A549 (cell line): ENCODE measurements at regions not wholly inside any gene's neighbourhood (a gene's known extent, or its start where the extent isn't known, plus 50 kb on each side); places are given as distances from the start of the nearest gene placed in this dataset.
A peak's percentile ranks its signal among the peaks of the same experiment; 100 is the strongest.

Experiments used
- ATAC-seq, 2 experiments: fragments of 200-7000 bp in 1 of 2; fragments of >200 bp in 1 of 2; cut with Nextera tagmentation in 1 of 2; cut with Tn5 transposase in 1 of 2; 3 replicates each; pipeline versions ENCODE4 v1.8.0 to v1.9.1; 2018 to 2020; ENCODE audit warnings: mild to moderate bottlenecking in 1 of 2, moderate library complexity in 1 of 2
- CTCF ChIA-PET: fragments of 300-600 bp; sonication (Branson Sonifier 250); formaldehyde crosslinking; extraction: SDS; loops from one replicate; lab custom pipeline; 2021; ENCODE audit warnings: antibody characterized with exemption, inconsistent platforms; lab: Yijun Ruan, JAX
- POLR2A ChIA-PET: fragments of 350-600 bp; formaldehyde crosslinking; extraction: SDS; loops from one replicate; lab custom pipeline; 2021; ENCODE audit warnings: antibody characterized with exemption, inconsistent platforms; lab: Yijun Ruan, JAX
- DNase-seq, 2 experiments: peaks; one replicate each; pipeline versions ENCODE4 v3.0.0 to v3.0.0-alpha.2; 2011 to 2016; ENCODE audit warnings: low read depth in 1 of 2, low spot score in 1 of 2
- FAIRE-seq: peaks from 2 replicates; lab custom pipeline; 2011; peaks lifted over from hg19 to GRCh38; lab: Jason Lieb, UNC
- H3K27ac ChIP-seq, 2 experiments: fragments of >200 bp; sonication (Bioruptor Twin); formaldehyde crosslinking; 3 replicates each; pipeline ENCODE4 v1.5.1; 2016 to 2017
- H3K4me1 ChIP-seq: fragments of >200 bp; sonication (Bioruptor Twin); formaldehyde crosslinking; 3 replicates; pipeline ENCODE4 v1.6.1; 2016
- H3K4me2 ChIP-seq: fragments of >200 bp; sonication (Bioruptor Twin); formaldehyde crosslinking; 3 replicates; pipeline ENCODE4 v1.6.1; 2016
- H3K4me3 ChIP-seq: fragments of >200 bp; sonication (Bioruptor Twin); formaldehyde crosslinking; 3 replicates; pipeline ENCODE4 v1.5.1; 2016
- H3K9me3 ChIP-seq: fragments of >200 bp; sonication (Bioruptor Twin); formaldehyde crosslinking; 3 replicates; pipeline ENCODE4 v1.6.1; 2016
- BHLHE40 ChIP-seq: IDR thresholded peaks from 2 replicates; pipeline ENCODE4 v1.6.1; 2012; ENCODE audit warnings: low read depth, low read length, inconsistent platforms
- CBX8 ChIP-seq: fragments of 200-600 bp; sonication (generic); IDR thresholded peaks from 2 replicates; pipeline ENCODE4 v1.6.1; 2016
- CHD2 ChIP-seq: fragments of 150-350 bp; IDR thresholded peaks from 2 replicates; pipeline ENCODE4 v1.6.1; 2014; ENCODE audit warnings: low read length; ENCODE audit not compliant: partially characterized antibody
- CHD4 ChIP-seq: fragments of 200-600 bp; sonication (generic); IDR thresholded peaks from 2 replicates; pipeline ENCODE4 v1.6.1; 2016; ENCODE audit warnings: antibody characterized with exemption, mild to moderate bottlenecking, borderline replicate concordance
- EHF ChIP-seq: fragments of 250-450 bp; sonication (Bioruptor Pico); IDR thresholded peaks from 2 replicates; pipeline ENCODE4 v1.5.0; 2020; ENCODE audit warnings: mild to moderate bottlenecking
- FOSL2 ChIP-seq, 2 experiments: fragments of 450-650 bp in 1 of 2; fragments of >200 bp in 1 of 2; sonication (Bioruptor Twin) in 1 of 2; formaldehyde crosslinking; IDR thresholded peaks; 2 replicates each; pipeline versions ENCODE4 v1.5.0 to v1.6.1; 2016 to 2020; ENCODE audit warnings: mild to moderate bottlenecking in 1 of 2, moderate library complexity in 1 of 2
- HDAC2 ChIP-seq: fragments of 200-600 bp; sonication (generic); IDR thresholded peaks from 2 replicates; pipeline ENCODE4 v1.6.1; 2016
- HOXA7 ChIP-seq: fragments of 250-450 bp; sonication (Bioruptor Pico); IDR thresholded peaks from 2 replicates; pipeline ENCODE4 v1.5.0; 2020; ENCODE audit warnings: mild to moderate bottlenecking, moderate library complexity
- HOXB5 ChIP-seq: fragments of 250-450 bp; sonication (Bioruptor Pico); IDR thresholded peaks from 2 replicates; pipeline ENCODE4 v1.5.0; 2020; ENCODE audit warnings: mild to moderate bottlenecking, moderate library complexity
- JUNB ChIP-seq: fragments of >200 bp; sonication (Bioruptor Twin); formaldehyde crosslinking; IDR thresholded peaks from 2 replicates; pipeline ENCODE4 v1.6.1; 2016
- KDM1A ChIP-seq: fragments of 200-600 bp; sonication (generic); IDR thresholded peaks from 2 replicates; pipeline ENCODE4 v1.6.1; 2016; ENCODE audit warnings: low read depth, mild to moderate bottlenecking
- KDM5A ChIP-seq: fragments of 200-600 bp; sonication (generic); IDR thresholded peaks from 2 replicates; pipeline ENCODE4 v1.6.1; 2016; ENCODE audit warnings: antibody characterized with exemption, mild to moderate bottlenecking
- MYC ChIP-seq: IDR thresholded peaks from 2 replicates; pipeline ENCODE4 v1.6.1; 2012; ENCODE audit warnings: mild to moderate bottlenecking, inconsistent platforms, low read length, improper control_type of control experiment, borderline replicate concordance
- NPAS2 ChIP-seq: fragments of 250-450 bp; sonication (Bioruptor Pico); IDR thresholded peaks from 2 replicates; pipeline ENCODE4 v1.8.0; 2022; ENCODE audit warnings: mild to moderate bottlenecking, moderate library complexity, borderline replicate concordance
- POLR2AphosphoS2 ChIP-seq: conservative IDR thresholded peaks from 2 replicates; pipeline ENCODE4 v1.6.1; 2012; ENCODE audit warnings: low read length, improper control_type of control experiment, inconsistent platforms
- RAD21 ChIP-seq, 2 experiments: fragments of >200 bp in 1 of 2; sonication (Bioruptor Twin) in 1 of 2; formaldehyde crosslinking in 1 of 2; IDR thresholded peaks in 1 of 2; conservative IDR thresholded peaks in 1 of 2; 2 replicates in 1 of 2; 3 replicates in 1 of 2; pipeline ENCODE4 v1.6.1; 2012 to 2018; ENCODE audit warnings: inconsistent platforms in 1 of 2
- RARB ChIP-seq: fragments of 250-450 bp; sonication (Bioruptor Pico); IDR thresholded peaks from 2 replicates; pipeline ENCODE4 v1.8.0; 2021; ENCODE audit warnings: mild to moderate bottlenecking, moderate library complexity
- RFX5 ChIP-seq: fragments of 450-650 bp; IDR thresholded peaks from 2 replicates; pipeline ENCODE4 v1.7.1; 2014; ENCODE audit warnings: antibody characterized with exemption, mild to moderate bottlenecking, moderate library complexity
- TP53 ChIP-seq: fragments of 250-450 bp; sonication (Bioruptor Pico); IDR thresholded peaks from 2 replicates; pipeline ENCODE4 v1.5.0; 2021; ENCODE audit warnings: mild to moderate bottlenecking, moderate library complexity
- ZC3H11A ChIP-seq: fragments of 450-650 bp; IDR thresholded peaks from 2 replicates; pipeline ENCODE4 v1.6.1; 2014; ENCODE audit warnings: antibody characterized with exemption, mild to moderate bottlenecking
- ZFP36 ChIP-seq: fragments of 450-650 bp; IDR thresholded peaks from 2 replicates; pipeline ENCODE4 v1.6.1; 2014; ENCODE audit warnings: borderline replicate concordance; ENCODE audit not compliant: partially characterized antibody
- WGBS: methylation state at CpG from one replicate; pipeline ENCODE4 v1.1.6; 2017; ENCODE audit errors: missing lambda C conversion rate; 5-methylcytosine and 5-hydroxymethylcytosine counted together
- TF ChIP-seq, protein P1 (sequence below): fragments of 200-600 bp; sonication (generic); IDR thresholded peaks from 2 replicates; pipeline ENCODE4 v1.6.1; 2016; ENCODE audit warnings: antibody characterized with exemption, mild to moderate bottlenecking, moderate library complexity
- TF ChIP-seq, protein P2 (sequence below): IDR thresholded peaks from 2 replicates; pipeline ENCODE4 v1.6.1; 2012
- TF ChIP-seq, protein P3 (sequence below): fragments of 150-350 bp; IDR thresholded peaks from 2 replicates; pipeline ENCODE4 v1.6.1; 2014; ENCODE audit warnings: low read depth, mild to moderate bottlenecking, low read length
- TF ChIP-seq, protein P4 (sequence below): fragments of 250-450 bp; sonication (Bioruptor Pico); IDR thresholded peaks from 2 replicates; pipeline ENCODE4 v1.5.0; 2020; ENCODE audit warnings: low read depth, mild to moderate bottlenecking, moderate library complexity
- TF ChIP-seq, protein P5 (sequence below): fragments of 250-450 bp; sonication (Bioruptor Pico); IDR thresholded peaks from 2 replicates; pipeline ENCODE4 v1.5.0; 2021; ENCODE audit warnings: mild to moderate bottlenecking, moderate library complexity, borderline replicate concordance

DNA sequence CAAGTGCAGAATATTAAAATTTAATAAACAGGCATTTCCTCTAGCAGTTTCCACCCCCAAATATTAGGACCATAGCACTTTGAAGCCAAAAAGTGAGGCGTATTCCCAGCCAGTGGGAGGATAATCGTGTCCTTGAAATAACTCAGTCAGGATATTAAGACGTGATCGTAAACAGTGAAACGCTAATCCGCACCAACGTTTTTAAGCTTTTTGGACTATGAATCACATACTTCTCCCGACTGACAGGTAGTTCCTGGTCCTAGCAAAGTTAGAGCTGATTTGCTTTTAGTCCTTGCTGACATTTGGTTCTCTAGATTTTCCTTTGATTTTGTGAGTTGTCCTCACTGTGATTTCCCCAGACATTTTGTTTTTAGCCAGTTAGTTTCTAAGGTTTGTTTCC, 197.1 kb upstream of the ARHGAP20 start:
- DNase-seq (no peak), ATAC-seq (no peak), FAIRE-seq (no peak)

DNA sequence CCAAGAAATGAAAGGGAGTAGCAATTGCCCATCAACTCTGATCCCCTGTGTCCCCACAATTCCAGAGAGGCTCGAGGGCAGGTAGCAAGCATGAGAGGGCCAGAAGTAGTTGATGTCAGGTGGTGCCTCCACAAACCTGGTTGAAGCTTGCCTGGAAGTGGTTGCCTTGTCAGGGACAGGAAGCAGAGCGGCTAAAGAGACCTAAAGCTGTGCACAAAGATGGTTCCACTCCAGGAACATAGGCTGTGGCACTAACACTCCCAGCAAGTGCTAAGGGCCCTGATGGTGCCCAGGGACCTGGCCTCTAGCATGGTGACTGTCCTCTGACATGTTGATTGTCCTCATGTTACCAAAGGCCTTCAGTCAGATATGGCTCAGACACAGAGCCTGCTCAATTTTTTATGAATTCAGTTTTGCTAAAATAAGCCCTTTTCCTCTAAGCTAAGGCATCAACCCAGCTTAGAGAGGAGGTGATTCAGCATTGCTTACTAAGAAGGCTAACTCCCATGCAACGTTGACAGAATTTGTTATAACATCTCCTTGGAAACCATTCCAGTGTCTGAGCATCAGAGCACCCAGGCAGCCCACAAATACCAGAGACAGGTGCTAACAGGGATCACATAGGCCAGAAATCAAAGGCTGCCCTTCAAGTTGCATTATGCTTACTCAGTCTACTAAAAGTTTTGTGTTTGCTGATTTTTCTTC, 196.3 kb upstream of the ARHGAP20 start:
- TF ChIP-seq RARB (CRISPR knock-in tag) (no peak), CBX8 (no peak), HDAC2 (no peak), CHD2 (no peak), HOXA7 (CRISPR knock-in tag) (no peak), NPAS2 (CRISPR knock-in tag) (no peak), KDM5A (no peak), EHF (CRISPR knock-in tag) (no peak), JUNB (no peak), ZFP36 (no peak), HOXB5 (CRISPR knock-in tag) (no peak), TP53 (CRISPR knock-in tag) (no peak), BHLHE40 (no peak), RAD21 (conservative IDR thresholded peaks at IDR 0.05 in 1 of 2, IDR thresholded peaks at IDR 0.05 in 1 of 2) (no peak), RFX5 (no peak), ZC3H11A (no peak), FOSL2 (IDR thresholded peaks at IDR 0.05) (no peak), FOSL2 (CRISPR knock-in tag; IDR thresholded peaks at IDR 0.05) (no peak)
- TF ChIP-seq, protein P1, sequence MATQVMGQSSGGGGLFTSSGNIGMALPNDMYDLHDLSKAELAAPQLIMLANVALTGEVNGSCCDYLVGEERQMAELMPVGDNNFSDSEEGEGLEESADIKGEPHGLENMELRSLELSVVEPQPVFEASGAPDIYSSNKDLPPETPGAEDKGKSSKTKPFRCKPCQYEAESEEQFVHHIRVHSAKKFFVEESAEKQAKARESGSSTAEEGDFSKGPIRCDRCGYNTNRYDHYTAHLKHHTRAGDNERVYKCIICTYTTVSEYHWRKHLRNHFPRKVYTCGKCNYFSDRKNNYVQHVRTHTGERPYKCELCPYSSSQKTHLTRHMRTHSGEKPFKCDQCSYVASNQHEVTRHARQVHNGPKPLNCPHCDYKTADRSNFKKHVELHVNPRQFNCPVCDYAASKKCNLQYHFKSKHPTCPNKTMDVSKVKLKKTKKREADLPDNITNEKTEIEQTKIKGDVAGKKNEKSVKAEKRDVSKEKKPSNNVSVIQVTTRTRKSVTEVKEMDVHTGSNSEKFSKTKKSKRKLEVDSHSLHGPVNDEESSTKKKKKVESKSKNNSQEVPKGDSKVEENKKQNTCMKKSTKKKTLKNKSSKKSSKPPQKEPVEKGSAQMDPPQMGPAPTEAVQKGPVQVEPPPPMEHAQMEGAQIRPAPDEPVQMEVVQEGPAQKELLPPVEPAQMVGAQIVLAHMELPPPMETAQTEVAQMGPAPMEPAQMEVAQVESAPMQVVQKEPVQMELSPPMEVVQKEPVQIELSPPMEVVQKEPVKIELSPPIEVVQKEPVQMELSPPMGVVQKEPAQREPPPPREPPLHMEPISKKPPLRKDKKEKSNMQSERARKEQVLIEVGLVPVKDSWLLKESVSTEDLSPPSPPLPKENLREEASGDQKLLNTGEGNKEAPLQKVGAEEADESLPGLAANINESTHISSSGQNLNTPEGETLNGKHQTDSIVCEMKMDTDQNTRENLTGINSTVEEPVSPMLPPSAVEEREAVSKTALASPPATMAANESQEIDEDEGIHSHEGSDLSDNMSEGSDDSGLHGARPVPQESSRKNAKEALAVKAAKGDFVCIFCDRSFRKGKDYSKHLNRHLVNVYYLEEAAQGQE: no peak
- TF ChIP-seq, protein P2, sequence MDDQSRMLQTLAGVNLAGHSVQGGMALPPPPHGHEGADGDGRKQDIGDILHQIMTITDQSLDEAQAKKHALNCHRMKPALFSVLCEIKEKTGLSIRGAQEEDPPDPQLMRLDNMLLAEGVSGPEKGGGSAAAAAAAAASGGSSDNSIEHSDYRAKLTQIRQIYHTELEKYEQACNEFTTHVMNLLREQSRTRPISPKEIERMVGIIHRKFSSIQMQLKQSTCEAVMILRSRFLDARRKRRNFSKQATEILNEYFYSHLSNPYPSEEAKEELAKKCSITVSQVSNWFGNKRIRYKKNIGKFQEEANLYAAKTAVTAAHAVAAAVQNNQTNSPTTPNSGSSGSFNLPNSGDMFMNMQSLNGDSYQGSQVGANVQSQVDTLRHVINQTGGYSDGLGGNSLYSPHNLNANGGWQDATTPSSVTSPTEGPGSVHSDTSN: no peak
- TF ChIP-seq, protein P3, sequence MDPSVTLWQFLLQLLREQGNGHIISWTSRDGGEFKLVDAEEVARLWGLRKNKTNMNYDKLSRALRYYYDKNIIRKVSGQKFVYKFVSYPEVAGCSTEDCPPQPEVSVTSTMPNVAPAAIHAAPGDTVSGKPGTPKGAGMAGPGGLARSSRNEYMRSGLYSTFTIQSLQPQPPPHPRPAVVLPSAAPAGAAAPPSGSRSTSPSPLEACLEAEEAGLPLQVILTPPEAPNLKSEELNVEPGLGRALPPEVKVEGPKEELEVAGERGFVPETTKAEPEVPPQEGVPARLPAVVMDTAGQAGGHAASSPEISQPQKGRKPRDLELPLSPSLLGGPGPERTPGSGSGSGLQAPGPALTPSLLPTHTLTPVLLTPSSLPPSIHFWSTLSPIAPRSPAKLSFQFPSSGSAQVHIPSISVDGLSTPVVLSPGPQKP: no peak
- ChIA-PET CTCF (no interaction called here), POLR2A (no interaction called here)
- FAIRE-seq: no peak
- Histone ChIP-seq H3K27ac (no peak overlapping the region), H3K4me2 (no peak overlapping the region), H3K4me3 (no peak overlapping the region), H3K4me1 (no peaks in the 10 kb centered on the region), H3K9me3 (no peaks in the 10 kb centered on the region)
- 17% methylated on average over 3 of the region's 3 CpGs for WGBS
- no peak for ATAC-seq
- peak in 1 of 2 experiments; percentile 8 for DNase-seq

More for the DNA sequence above, 197.1 kb upstream of the ARHGAP20 start:
- ChIA-PET CTCF (no interaction called here), POLR2A (no interaction called here)
- TF ChIP-seq RAD21 (conservative IDR thresholded peaks at IDR 0.05 in 1 of 2, IDR thresholded peaks at IDR 0.05 in 1 of 2) (no peak), KDM1A (no peak), RARB (CRISPR knock-in tag) (no peak), HDAC2 (no peak), EHF (CRISPR knock-in tag) (no peak), POLR2AphosphoS2 (no peak), MYC (no peak), CHD4 (no peak)
- TF ChIP-seq, protein P4, sequence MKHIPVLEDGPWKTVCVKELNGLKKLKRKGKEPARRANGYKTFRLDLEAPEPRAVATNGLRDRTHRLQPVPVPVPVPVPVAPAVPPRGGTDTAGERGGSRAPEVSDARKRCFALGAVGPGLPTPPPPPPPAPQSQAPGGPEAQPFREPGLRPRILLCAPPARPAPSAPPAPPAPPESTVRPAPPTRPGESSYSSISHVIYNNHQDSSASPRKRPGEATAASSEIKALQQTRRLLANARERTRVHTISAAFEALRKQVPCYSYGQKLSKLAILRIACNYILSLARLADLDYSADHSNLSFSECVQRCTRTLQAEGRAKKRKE: no peak
- TF ChIP-seq, protein P5, sequence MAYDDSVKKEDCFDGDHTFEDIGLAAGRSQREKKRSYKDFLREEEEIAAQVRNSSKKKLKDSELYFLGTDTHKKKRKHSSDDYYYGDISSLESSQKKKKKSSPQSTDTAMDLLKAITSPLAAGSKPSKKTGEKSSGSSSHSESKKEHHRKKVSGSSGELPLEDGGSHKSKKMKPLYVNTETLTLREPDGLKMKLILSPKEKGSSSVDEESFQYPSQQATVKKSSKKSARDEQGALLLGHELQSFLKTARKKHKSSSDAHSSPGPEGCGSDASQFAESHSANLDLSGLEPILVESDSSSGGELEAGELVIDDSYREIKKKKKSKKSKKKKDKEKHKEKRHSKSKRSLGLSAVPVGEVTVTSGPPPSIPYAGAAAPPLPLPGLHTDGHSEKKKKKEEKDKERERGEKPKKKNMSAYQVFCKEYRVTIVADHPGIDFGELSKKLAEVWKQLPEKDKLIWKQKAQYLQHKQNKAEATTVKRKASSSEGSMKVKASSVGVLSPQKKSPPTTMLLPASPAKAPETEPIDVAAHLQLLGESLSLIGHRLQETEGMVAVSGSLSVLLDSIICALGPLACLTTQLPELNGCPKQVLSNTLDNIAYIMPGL (CRISPR knock-in tag): no peak
- 26% methylated on average over 8 of the region's 8 CpGs for WGBS
- H3K4me3 ChIP-seq: no peak overlapping the region
- H3K27ac ChIP-seq: no peak overlapping the region
- H3K4me1 ChIP-seq: no peaks in the 10 kb centered on the region
- H3K4me2 ChIP-seq: no peak overlapping the region
- H3K9me3 ChIP-seq: no peaks in the 10 kb centered on the region
